Liver (tissue), 8 donors: ENCODE measurements at regions not wholly inside any gene's neighbourhood (a gene's known extent, or its start where the extent isn't known, plus 50 kb on each side); places are given as distances from the start of the nearest gene placed in this dataset.

ENCODE experiments used
- DNase-seq: peaks from one replicate; pipeline ENCODE4 v3.0.0-alpha.2; 2017; ENCODE audit warnings: low spot score
- H3K27ac ChIP-seq, 2 donors: one replicate each; pipeline ENCODE4 v1.7.0; 2013; ENCODE audit warnings: inconsistent platforms in 2 of 2, low read length in 2 of 2, control low read depth in 1 of 2, low read depth in 1 of 2, mild to moderate bottlenecking in 1 of 2
- H3K27me3 ChIP-seq, 4 donors: one replicate each; pipeline versions ENCODE4 v1.6.1 to v1.7.0; 2013; ENCODE audit warnings: low read length in 3 of 4, inconsistent platforms in 1 of 4, mild to moderate bottlenecking in 1 of 4, moderate library complexity in 1 of 4; ENCODE audit not compliant: control insufficient read depth in 4 of 4, insufficient read depth in 4 of 4
- H3K36me3 ChIP-seq, 4 donors: one replicate each; pipeline versions ENCODE4 v1.6.1 to v1.7.0; 2013; ENCODE audit warnings: low read length in 3 of 4, mild to moderate bottlenecking in 3 of 4, low read depth in 1 of 4, moderate library complexity in 1 of 4; ENCODE audit not compliant: control insufficient read depth in 4 of 4, insufficient read depth in 3 of 4
- H3K4me1 ChIP-seq, 4 donors: one replicate each; pipeline versions ENCODE4 v1.6.1 to v1.7.0; 2013; ENCODE audit warnings: low read length in 3 of 4, mild to moderate bottlenecking in 3 of 4, moderate library complexity in 1 of 4; ENCODE audit not compliant: control insufficient read depth in 4 of 4, insufficient read depth in 4 of 4
- H3K4me3 ChIP-seq, 3 donors: one replicate each; pipeline versions ENCODE4 v1.6.1 to v1.7.0; 2013; ENCODE audit warnings: low read length in 3 of 3, control low read depth in 1 of 3, low read depth in 1 of 3, mild to moderate bottlenecking in 1 of 3
- H3K9ac ChIP-seq, 2 donors: one replicate each; pipeline ENCODE4 v1.7.0; 2013; ENCODE audit warnings: low read length in 2 of 2, mild to moderate bottlenecking in 2 of 2, moderate library complexity in 2 of 2, control low read depth in 1 of 2, low read depth in 1 of 2
- H3K9me3 ChIP-seq, 4 donors: one replicate each; pipeline versions ENCODE4 v1.6.1 to v1.7.0; 2013; ENCODE audit warnings: low read length in 3 of 4; ENCODE audit not compliant: control insufficient read depth in 4 of 4
- FOXA1 ChIP-seq: IDR thresholded peaks from 2 replicates; pipeline ENCODE4 v1.6.1; 2016; ENCODE audit warnings: antibody characterized with exemption
- FOXA2 ChIP-seq: IDR thresholded peaks from 2 replicates; pipeline ENCODE4 v1.6.1; 2016; ENCODE audit warnings: antibody characterized with exemption
- GABPA ChIP-seq, 2 donors: IDR thresholded peaks in 1 of 2; conservative IDR thresholded peaks in 1 of 2; 2 replicates each; pipeline ENCODE4 v1.6.1; 2016; ENCODE audit warnings: antibody characterized with exemption in 2 of 2, mild to moderate bottlenecking in 1 of 2, moderate library complexity in 1 of 2
- HNF4A ChIP-seq, 2 donors: conservative IDR thresholded peaks; 2 replicates each; pipeline ENCODE4 v1.6.1; 2016; ENCODE audit warnings: antibody characterized with exemption in 2 of 2, mild to moderate bottlenecking in 2 of 2
- HNF4G ChIP-seq: IDR thresholded peaks from 2 replicates; pipeline ENCODE4 v1.6.1; 2016; ENCODE audit warnings: antibody characterized with exemption
- JUND ChIP-seq, 2 donors: IDR thresholded peaks; 2 replicates each; pipeline ENCODE4 v1.6.1; 2016; ENCODE audit warnings: antibody characterized with exemption in 2 of 2
- NR2F2 ChIP-seq: IDR thresholded peaks from 2 replicates; pipeline ENCODE4 v1.6.1; 2016; ENCODE audit warnings: antibody characterized with exemption
- RAD21 ChIP-seq, 2 donors: IDR thresholded peaks; 2 replicates each; pipeline ENCODE4 v1.6.1; 2016; ENCODE audit warnings: antibody characterized with exemption in 2 of 2, mild to moderate bottlenecking in 2 of 2
- RXRA ChIP-seq, 2 donors: IDR thresholded peaks; 2 replicates each; pipeline ENCODE4 v1.6.1; 2017 to 2018; ENCODE audit warnings: antibody characterized with exemption in 2 of 2, mild to moderate bottlenecking in 1 of 2
- SP1 ChIP-seq: IDR thresholded peaks from 2 replicates; pipeline ENCODE4 v1.6.1; 2018; ENCODE audit warnings: antibody characterized with exemption, mild to moderate bottlenecking
- TAF1 ChIP-seq: conservative IDR thresholded peaks from 2 replicates; pipeline ENCODE4 v1.6.1; 2016; ENCODE audit warnings: antibody characterized with exemption, mild to moderate bottlenecking
- YY1 ChIP-seq: IDR thresholded peaks from 2 replicates; pipeline ENCODE4 v1.6.1; 2016; ENCODE audit warnings: antibody characterized with exemption, mild to moderate bottlenecking
- WGBS: extraction: QIAGEN DNeasy Blood & Tissue Kit; methylation state at CpG from one replicate; pipeline ENCODE4 v1.1.7; 2013; 5-methylcytosine and 5-hydroxymethylcytosine counted together
- TF ChIP-seq, protein P1 (sequence below): fragments of 150-350 bp; IDR thresholded peaks from 2 replicates; pipeline ENCODE4 v1.5.1; 2017; ENCODE audit warnings: improper control_type of control experiment, low read depth, low read length; ENCODE audit not compliant: missing input control
- TF ChIP-seq, protein P2 (sequence below): IDR thresholded peaks from 2 replicates; pipeline ENCODE4 v1.6.1; 2016; ENCODE audit warnings: antibody characterized with exemption
- TF ChIP-seq, protein P3 (sequence below): IDR thresholded peaks from 2 replicates; pipeline ENCODE4 v1.6.1; 2016; ENCODE audit warnings: antibody characterized with exemption, mild to moderate bottlenecking
- TF ChIP-seq, protein P4 (sequence below): IDR thresholded peaks from 2 replicates; pipeline ENCODE4 v1.6.1; 2016; ENCODE audit warnings: antibody characterized with exemption
- TF ChIP-seq, protein P5 (sequence below): IDR thresholded peaks from 2 replicates; pipeline ENCODE4 v1.6.1; 2016; ENCODE audit warnings: antibody characterized with exemption
- donor health status: healthy.
- donor health status: healthy.
- donor health status: healthy.
- donor health status: healthy.
- donor health status: healthy.

DNA sequence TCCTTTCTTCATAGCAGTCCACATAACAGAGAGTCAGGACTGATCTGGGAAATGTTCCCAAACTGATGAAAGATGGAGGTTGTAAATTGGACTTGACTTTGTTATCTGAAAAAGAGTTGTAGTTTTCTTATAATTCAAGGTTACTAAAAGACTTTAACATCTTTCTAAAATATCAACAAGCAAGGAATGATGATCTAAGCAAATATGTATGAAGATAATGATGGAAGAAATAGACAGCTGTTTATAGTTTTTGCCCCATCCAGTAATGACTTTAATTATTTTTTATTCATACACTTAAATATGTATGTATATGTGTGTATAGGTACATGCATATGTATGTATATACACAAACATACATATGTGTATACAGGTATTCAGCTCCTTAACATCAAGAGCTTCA, 411.1 kb upstream of the SPOCK3 start:
- no peak overlapping the region for H3K27ac ChIP-seq
- no peak overlapping the region for H3K4me3 ChIP-seq
- no peaks in the 10 kb centered on the region for H3K9me3 ChIP-seq
- H3K4me1 ChIP-seq: no peaks in the 10 kb centered on the region
- no peak overlapping the region for H3K9ac ChIP-seq
- DNase-seq: no peak
- no peaks in the 10 kb centered on the region for H3K27me3 ChIP-seq
- no peaks in the 10 kb centered on the region for H3K36me3 ChIP-seq
- TF ChIP-seq FOXA1 (no peak), YY1 (no peak), TAF1 (no peak), GABPA (IDR thresholded peaks at IDR 0.05 in 1 of 2, conservative IDR thresholded peaks at IDR 0.05 in 1 of 2) (no peak), SP1 (no peak), HNF4A (conservative IDR thresholded peaks at IDR 0.05) (no peak), RAD21 (IDR thresholded peaks at IDR 0.05) (no peak), HNF4G (no peak)
- TF ChIP-seq, protein P1, sequence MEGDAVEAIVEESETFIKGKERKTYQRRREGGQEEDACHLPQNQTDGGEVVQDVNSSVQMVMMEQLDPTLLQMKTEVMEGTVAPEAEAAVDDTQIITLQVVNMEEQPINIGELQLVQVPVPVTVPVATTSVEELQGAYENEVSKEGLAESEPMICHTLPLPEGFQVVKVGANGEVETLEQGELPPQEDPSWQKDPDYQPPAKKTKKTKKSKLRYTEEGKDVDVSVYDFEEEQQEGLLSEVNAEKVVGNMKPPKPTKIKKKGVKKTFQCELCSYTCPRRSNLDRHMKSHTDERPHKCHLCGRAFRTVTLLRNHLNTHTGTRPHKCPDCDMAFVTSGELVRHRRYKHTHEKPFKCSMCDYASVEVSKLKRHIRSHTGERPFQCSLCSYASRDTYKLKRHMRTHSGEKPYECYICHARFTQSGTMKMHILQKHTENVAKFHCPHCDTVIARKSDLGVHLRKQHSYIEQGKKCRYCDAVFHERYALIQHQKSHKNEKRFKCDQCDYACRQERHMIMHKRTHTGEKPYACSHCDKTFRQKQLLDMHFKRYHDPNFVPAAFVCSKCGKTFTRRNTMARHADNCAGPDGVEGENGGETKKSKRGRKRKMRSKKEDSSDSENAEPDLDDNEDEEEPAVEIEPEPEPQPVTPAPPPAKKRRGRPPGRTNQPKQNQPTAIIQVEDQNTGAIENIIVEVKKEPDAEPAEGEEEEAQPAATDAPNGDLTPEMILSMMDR: no peak
- TF ChIP-seq, protein P2, sequence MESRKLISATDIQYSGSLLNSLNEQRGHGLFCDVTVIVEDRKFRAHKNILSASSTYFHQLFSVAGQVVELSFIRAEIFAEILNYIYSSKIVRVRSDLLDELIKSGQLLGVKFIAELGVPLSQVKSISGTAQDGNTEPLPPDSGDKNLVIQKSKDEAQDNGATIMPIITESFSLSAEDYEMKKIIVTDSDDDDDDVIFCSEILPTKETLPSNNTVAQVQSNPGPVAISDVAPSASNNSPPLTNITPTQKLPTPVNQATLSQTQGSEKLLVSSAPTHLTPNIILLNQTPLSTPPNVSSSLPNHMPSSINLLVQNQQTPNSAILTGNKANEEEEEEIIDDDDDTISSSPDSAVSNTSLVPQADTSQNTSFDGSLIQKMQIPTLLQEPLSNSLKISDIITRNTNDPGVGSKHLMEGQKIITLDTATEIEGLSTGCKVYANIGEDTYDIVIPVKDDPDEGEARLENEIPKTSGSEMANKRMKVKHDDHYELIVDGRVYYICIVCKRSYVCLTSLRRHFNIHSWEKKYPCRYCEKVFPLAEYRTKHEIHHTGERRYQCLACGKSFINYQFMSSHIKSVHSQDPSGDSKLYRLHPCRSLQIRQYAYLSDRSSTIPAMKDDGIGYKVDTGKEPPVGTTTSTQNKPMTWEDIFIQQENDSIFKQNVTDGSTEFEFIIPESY: no peak
- TF ChIP-seq, protein P3, sequence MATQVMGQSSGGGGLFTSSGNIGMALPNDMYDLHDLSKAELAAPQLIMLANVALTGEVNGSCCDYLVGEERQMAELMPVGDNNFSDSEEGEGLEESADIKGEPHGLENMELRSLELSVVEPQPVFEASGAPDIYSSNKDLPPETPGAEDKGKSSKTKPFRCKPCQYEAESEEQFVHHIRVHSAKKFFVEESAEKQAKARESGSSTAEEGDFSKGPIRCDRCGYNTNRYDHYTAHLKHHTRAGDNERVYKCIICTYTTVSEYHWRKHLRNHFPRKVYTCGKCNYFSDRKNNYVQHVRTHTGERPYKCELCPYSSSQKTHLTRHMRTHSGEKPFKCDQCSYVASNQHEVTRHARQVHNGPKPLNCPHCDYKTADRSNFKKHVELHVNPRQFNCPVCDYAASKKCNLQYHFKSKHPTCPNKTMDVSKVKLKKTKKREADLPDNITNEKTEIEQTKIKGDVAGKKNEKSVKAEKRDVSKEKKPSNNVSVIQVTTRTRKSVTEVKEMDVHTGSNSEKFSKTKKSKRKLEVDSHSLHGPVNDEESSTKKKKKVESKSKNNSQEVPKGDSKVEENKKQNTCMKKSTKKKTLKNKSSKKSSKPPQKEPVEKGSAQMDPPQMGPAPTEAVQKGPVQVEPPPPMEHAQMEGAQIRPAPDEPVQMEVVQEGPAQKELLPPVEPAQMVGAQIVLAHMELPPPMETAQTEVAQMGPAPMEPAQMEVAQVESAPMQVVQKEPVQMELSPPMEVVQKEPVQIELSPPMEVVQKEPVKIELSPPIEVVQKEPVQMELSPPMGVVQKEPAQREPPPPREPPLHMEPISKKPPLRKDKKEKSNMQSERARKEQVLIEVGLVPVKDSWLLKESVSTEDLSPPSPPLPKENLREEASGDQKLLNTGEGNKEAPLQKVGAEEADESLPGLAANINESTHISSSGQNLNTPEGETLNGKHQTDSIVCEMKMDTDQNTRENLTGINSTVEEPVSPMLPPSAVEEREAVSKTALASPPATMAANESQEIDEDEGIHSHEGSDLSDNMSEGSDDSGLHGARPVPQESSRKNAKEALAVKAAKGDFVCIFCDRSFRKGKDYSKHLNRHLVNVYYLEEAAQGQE: no peak
- TF ChIP-seq, protein P4, sequence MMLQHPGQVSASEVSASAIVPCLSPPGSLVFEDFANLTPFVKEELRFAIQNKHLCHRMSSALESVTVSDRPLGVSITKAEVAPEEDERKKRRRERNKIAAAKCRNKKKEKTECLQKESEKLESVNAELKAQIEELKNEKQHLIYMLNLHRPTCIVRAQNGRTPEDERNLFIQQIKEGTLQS: no peak

DNA sequence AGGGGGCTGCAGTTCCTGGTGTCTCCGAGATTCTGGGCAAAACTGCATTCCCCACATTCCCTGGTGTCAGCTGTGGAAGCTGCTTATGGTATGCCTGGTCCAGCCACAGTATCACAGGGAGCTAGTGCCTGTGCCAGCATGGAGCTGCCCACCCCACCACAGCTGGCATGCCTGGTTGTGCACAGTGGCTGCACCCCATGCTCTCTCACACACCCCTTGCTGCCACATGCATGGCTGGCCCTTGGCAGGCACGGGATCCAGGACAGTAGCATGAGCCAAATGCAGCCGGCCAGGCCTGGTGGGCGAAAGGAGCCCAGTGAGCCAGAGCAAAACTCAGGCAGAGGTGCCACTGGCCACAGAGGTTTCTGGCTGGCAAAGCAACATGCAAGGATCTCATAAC, 418.0 kb upstream of the SPOCK3 start:
- Histone ChIP-seq H3K27ac (no peak overlapping the region), H3K4me1 (no peaks in the 10 kb centered on the region), H3K9ac (no peak overlapping the region), H3K36me3 (no peaks in the 10 kb centered on the region), H3K4me3 (no peak overlapping the region), H3K9me3 (peaks cover 0 to 10% (median 1%) of the 10 kb centered on the region in 4 donors), H3K27me3 (no peaks in the 10 kb centered on the region)
- TF ChIP-seq NR2F2 (no peak), FOXA2 (no peak), RAD21 (IDR thresholded peaks at IDR 0.05) (no peak), GABPA (IDR thresholded peaks at IDR 0.05 in 1 of 2, conservative IDR thresholded peaks at IDR 0.05 in 1 of 2) (no peak), HNF4A (conservative IDR thresholded peaks at IDR 0.05) (no peak), RXRA (IDR thresholded peaks at IDR 0.05) (no peak), JUND (IDR thresholded peaks at IDR 0.05) (no peak)
- TF ChIP-seq, protein P5, sequence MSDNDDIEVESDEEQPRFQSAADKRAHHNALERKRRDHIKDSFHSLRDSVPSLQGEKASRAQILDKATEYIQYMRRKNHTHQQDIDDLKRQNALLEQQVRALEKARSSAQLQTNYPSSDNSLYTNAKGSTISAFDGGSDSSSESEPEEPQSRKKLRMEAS: no peak
- TF ChIP-seq, protein P2: no peak
- TF ChIP-seq, protein P1: no peak
- no peak for DNase-seq
- WGBS: 68% methylated on average over 4 of the region's 4 CpGs
